ENCODE measurements at regions not wholly inside any gene's neighbourhood (a gene's known extent, or its start where the extent isn't known, plus 50 kb on each side); places are given as distances from the start of the nearest gene placed in this dataset.

DNA sequence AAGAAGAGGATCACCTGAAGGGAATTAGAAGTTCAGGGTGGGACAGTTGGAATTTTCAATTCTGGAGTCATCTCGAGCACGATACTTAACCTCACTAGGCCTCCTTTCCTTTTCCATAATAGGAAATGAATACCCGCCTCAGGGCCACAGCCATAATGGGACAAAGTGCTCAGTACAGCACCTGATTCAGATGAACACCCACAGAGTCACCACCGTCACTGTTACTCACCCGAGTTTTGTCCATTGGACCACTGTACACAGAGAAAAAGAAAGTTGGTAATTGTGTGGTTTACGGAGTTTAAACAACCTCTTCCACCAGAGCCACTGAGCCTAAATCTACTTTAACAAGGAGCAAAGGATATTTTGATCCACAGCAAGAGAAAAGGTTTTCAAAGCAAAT lies 122.0 kb upstream of the NDUFV2 start:
- Histone ChIP-seq H3K9me3 (ENCODE audit: control extremely low read depth in 1 of 3, control insufficient read depth in 2 of 3, insufficient read depth in 1 of 3, low read length in 2 of 3) (no peaks in the 10 kb centered on the region), H3K27ac (ENCODE audit: low read length in 2 of 2) (no peak overlapping the region), H3K4me2 (replicated peaks; ENCODE audit: low read depth, low read length, poor library complexity, severe bottlenecking) (no peak overlapping the region), H2AFZ (ENCODE audit: insufficient read depth, low read depth, low read length, poor library complexity, severe bottlenecking) (no peak overlapping the region), H3K36me3 (replicated peaks in 1 of 2; ENCODE audit: control extremely low read depth in 1 of 2, control insufficient read depth in 1 of 2, extremely low read depth in 1 of 2, insufficient read depth in 2 of 2, low read length in 1 of 2) (no peaks in the 10 kb centered on the region), H3K27me3 (replicated peaks in 1 of 4; ENCODE audit: control extremely low read depth in 1 of 4, control insufficient read depth in 3 of 4, insufficient read depth in 4 of 4, low read length in 3 of 4) (no peaks in the 10 kb centered on the region), H3K4me3 (ENCODE audit: control extremely low read depth in 1 of 5, extremely low read depth in 1 of 5, insufficient read depth in 1 of 5, low read depth in 2 of 5, low read length in 4 of 5) (no peak overlapping the region), H4K20me1 (ENCODE audit: control insufficient read depth, insufficient read depth, low read length, poor library complexity, severe bottlenecking) (no peaks in the 10 kb centered on the region), H3K79me2 (ENCODE audit: control insufficient read depth, insufficient read depth, low read length) (no peaks in the 10 kb centered on the region), H3K4me1 (ENCODE audit: control insufficient read depth in 2 of 2, insufficient read depth in 2 of 2, low read length in 2 of 2) (peaks cover 23 to 28% of the 10 kb centered on the region in 2 donors), H3K9ac (ENCODE audit: low read length) (no peak overlapping the region)
- H3K4me3 Mint-ChIP-seq = no peak overlapping the region
- no peak for TF ChIP-seq CTCF (IDR thresholded peaks at IDR 0.05)
- no peak for TF ChIP-seq EZH2 (IDR thresholded peaks at IDR 0.05; ENCODE audit: borderline replicate concordance, insufficient read depth, low read depth, low read length, poor library complexity, severe bottlenecking)
- no CpG with 5 or more reads among the region's 6 CpGs for WGBS (ENCODE audit: insufficient coverage)
- intact Hi-C loops (cut with micrococcal nuclease) = no loop called here
- ATAC-seq (ENCODE audit: low read depth) (no peak), DNase-seq (no peak)
- H3K27me3 Mint-ChIP-seq = no peaks in the 10 kb centered on the region
- H3K27ac Mint-ChIP-seq = no peak overlapping the region
- POLR2A ChIA-PET = no interaction called here
- CTCF ChIA-PET = interaction anchor here (9.2 kb wide), 1 partner anchor 325 kb away, joined by 283 read pairs; no protein-coding TSS in a partner anchor
- H3K9me3 Mint-ChIP-seq (ENCODE audit: insufficient read depth) = no peaks in the 10 kb centered on the region
- H3K4me1 Mint-ChIP-seq = peaks cover 35% of the 10 kb centered on the region

GRCh38 chr18:8980918-8981317 lies 121.6 kb upstream of the NDUFV2 start:
- Mint-ChIP-seq H3K4me1 (peaks cover 35% of the 10 kb centered on the region), H3K4me3 (no peak overlapping the region), H3K27ac (no peak overlapping the region), H3K9me3 (ENCODE audit: insufficient read depth) (no peaks in the 10 kb centered on the region), H3K27me3 (no peaks in the 10 kb centered on the region)
- CTCF ChIA-PET = interaction anchor here (1.2 to 9.2 kb wide), 5 partner anchors 10 to 325 kb away, joined by 3 to 283 read pairs (median 7); no protein-coding TSS in a partner anchor
- no peak overlapping the region for H3K27ac ChIP-seq (ENCODE audit: low read length in 2 of 2)
- intact Hi-C loops (cut with micrococcal nuclease) = no loop called here
- WGBS (ENCODE audit: insufficient coverage) = 100% methylated on average over 5 of the region's 6 CpGs
- peaks cover 23 to 28% of the 10 kb centered on the region in 2 donors for H3K4me1 ChIP-seq (ENCODE audit: control insufficient read depth in 2 of 2, insufficient read depth in 2 of 2, low read length in 2 of 2)
- no peak overlapping the region for H2AFZ ChIP-seq (ENCODE audit: insufficient read depth, low read depth, low read length, poor library complexity, severe bottlenecking)
- no peak overlapping the region for H3K4me2 ChIP-seq (replicated peaks; ENCODE audit: low read depth, low read length, poor library complexity, severe bottlenecking)
- H3K79me2 ChIP-seq (ENCODE audit: control insufficient read depth, insufficient read depth, low read length) = no peaks in the 10 kb centered on the region
- no peak for ATAC-seq (ENCODE audit: low read depth)
- no peaks in the 10 kb centered on the region for H3K27me3 ChIP-seq (replicated peaks in 1 of 4; ENCODE audit: control extremely low read depth in 1 of 4, control insufficient read depth in 3 of 4, insufficient read depth in 4 of 4, low read length in 3 of 4)
- POLR2A ChIA-PET = no interaction called here
- H3K9me3 ChIP-seq (ENCODE audit: control extremely low read depth in 1 of 3, control insufficient read depth in 2 of 3, insufficient read depth in 1 of 3, low read length in 2 of 3) = no peaks in the 10 kb centered on the region
- no peak for DNase-seq
- TF ChIP-seq EZH2 (IDR thresholded peaks at IDR 0.05; ENCODE audit: borderline replicate concordance, insufficient read depth, low read depth, low read length, poor library complexity, severe bottlenecking) = no peak
- no peak for TF ChIP-seq CTCF (IDR thresholded peaks at IDR 0.05)
- H4K20me1 ChIP-seq (ENCODE audit: control insufficient read depth, insufficient read depth, low read length, poor library complexity, severe bottlenecking) = no peaks in the 10 kb centered on the region
- no peaks in the 10 kb centered on the region for H3K36me3 ChIP-seq (replicated peaks in 1 of 2; ENCODE audit: control extremely low read depth in 1 of 2, control insufficient read depth in 1 of 2, extremely low read depth in 1 of 2, insufficient read depth in 2 of 2, low read length in 1 of 2)
- no peak overlapping the region for H3K4me3 ChIP-seq (ENCODE audit: control extremely low read depth in 1 of 5, extremely low read depth in 1 of 5, insufficient read depth in 1 of 5, low read depth in 2 of 5, low read length in 4 of 5)
- no peak overlapping the region for H3K9ac ChIP-seq (ENCODE audit: low read length)
